ENCODE measurements at regions not wholly inside any gene's neighbourhood (a gene's known extent, or its start where the extent isn't known, plus 50 kb on each side); places are given as distances from the start of the nearest gene placed in this dataset.

- H3K4me3 ChIP-seq (ENCODE audit: low read depth, low read length), result no peak overlapping the region
- TF ChIP-seq, protein P1, sequence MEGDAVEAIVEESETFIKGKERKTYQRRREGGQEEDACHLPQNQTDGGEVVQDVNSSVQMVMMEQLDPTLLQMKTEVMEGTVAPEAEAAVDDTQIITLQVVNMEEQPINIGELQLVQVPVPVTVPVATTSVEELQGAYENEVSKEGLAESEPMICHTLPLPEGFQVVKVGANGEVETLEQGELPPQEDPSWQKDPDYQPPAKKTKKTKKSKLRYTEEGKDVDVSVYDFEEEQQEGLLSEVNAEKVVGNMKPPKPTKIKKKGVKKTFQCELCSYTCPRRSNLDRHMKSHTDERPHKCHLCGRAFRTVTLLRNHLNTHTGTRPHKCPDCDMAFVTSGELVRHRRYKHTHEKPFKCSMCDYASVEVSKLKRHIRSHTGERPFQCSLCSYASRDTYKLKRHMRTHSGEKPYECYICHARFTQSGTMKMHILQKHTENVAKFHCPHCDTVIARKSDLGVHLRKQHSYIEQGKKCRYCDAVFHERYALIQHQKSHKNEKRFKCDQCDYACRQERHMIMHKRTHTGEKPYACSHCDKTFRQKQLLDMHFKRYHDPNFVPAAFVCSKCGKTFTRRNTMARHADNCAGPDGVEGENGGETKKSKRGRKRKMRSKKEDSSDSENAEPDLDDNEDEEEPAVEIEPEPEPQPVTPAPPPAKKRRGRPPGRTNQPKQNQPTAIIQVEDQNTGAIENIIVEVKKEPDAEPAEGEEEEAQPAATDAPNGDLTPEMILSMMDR (IDR thresholded peaks at IDR 0.05; ENCODE audit: borderline replicate concordance, insufficient read depth, low read depth, low read length), result no peak
Observed at GRCh38 chr11:95349345-95349942, 118.4 kb upstream of the SESN3 start.

- H3K4me3 ChIP-seq (ENCODE audit: low read depth, low read length), result no peak overlapping the region
- TF ChIP-seq, protein P1 (IDR thresholded peaks at IDR 0.05; ENCODE audit: borderline replicate concordance, insufficient read depth, low read depth, low read length), result no peak
Observed at GRCh38 chr11:95346265-95346664, 115.3 kb upstream of the SESN3 start.

GRCh38 chr11:95345651-95346050 is 114.6 kb upstream of the SESN3 start:
- TF ChIP-seq, protein P1 (IDR thresholded peaks at IDR 0.05; ENCODE audit: borderline replicate concordance, insufficient read depth, low read depth, low read length), result no peak
- no peak overlapping the region for H3K4me3 ChIP-seq (ENCODE audit: low read depth, low read length)

DNA sequence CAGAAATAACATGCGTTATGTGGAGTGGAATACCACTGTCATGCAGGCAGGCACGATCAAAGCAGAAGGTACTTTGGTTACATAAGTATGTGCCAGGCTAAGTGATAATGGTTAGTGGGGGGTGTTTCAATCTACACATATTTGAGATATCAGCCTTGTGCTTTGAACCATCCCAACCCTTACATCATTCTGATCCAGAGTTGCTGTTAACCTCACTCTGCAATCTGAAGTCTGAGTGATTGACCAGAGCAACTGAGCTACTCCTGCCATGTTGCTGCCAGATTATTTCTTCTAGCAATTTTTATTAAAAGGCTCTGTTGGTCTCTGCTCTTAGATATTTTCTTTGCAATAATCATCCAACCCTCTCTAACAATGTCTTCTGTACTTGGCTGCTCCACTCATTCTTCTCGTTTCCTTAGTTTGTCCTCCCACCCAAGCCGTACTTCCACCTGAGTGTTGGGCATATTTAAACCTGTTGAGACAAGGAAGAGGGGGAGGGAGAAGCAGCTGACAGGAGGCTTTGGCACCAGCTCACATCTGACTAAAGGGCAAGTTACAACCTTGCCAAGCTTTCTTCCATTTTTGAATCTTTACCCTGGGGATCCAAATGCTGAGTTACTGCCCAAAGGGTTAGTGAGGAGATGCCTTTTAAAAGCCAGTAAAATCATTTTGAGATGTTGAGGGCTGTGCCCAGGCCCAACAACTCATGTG is 114.1 kb upstream of the SESN3 start:
- H3K4me3 ChIP-seq (ENCODE audit: low read depth, low read length), result no peak overlapping the region
- TF ChIP-seq, protein P1 (IDR thresholded peaks at IDR 0.05; ENCODE audit: borderline replicate concordance, insufficient read depth, low read depth, low read length), result no peak

GRCh38 chr11:95341221-95341620 is 110.2 kb upstream of the SESN3 start:
- TF ChIP-seq, protein P1 (IDR thresholded peaks at IDR 0.05; ENCODE audit: borderline replicate concordance, insufficient read depth, low read depth, low read length), result no peak
- no peak overlapping the region for H3K4me3 ChIP-seq (ENCODE audit: low read depth, low read length)

- no peak overlapping the region for H3K4me3 ChIP-seq (ENCODE audit: low read depth, low read length)
Observed at GRCh38 chr11:95339086-95339901, 108.3 kb upstream of the SESN3 start.

More at GRCh38 chr11:95339086-95339901, 108.3 kb upstream of the SESN3 start:
- TF ChIP-seq, protein P1 (IDR thresholded peaks at IDR 0.05; ENCODE audit: borderline replicate concordance, insufficient read depth, low read depth, low read length), result no peak

Data from GM12875 (cell line).